Erythroblast (primary cell): ENCODE measurements at regions not wholly inside any gene's neighbourhood (a gene's known extent, or its start where the extent isn't known, plus 50 kb on each side); places are given as distances from the start of the nearest gene placed in this dataset.

Experiments
- GATA1 ChIP-seq: IDR thresholded peaks from 2 replicates; pipeline ENCODE4 v1.6.1; 2011; ENCODE audit warnings: low read depth, mild to moderate bottlenecking, control low read depth, low read length, moderate library complexity
- POLR2A ChIP-seq: IDR thresholded peaks from 2 replicates; pipeline ENCODE4 v1.6.1; 2011; ENCODE audit warnings: mild to moderate bottlenecking, low read length

- TF ChIP-seq POLR2A (no peak), GATA1 (no peak)
Observed at GRCh38 chr6:119637768-119638167, 288.2 kb upstream of the MAN1A1 start.
